ENCODE measurements at regions not wholly inside any gene's neighbourhood (a gene's known extent, or its start where the extent isn't known, plus 50 kb on each side); places are given as distances from the start of the nearest gene placed in this dataset.

DNA sequence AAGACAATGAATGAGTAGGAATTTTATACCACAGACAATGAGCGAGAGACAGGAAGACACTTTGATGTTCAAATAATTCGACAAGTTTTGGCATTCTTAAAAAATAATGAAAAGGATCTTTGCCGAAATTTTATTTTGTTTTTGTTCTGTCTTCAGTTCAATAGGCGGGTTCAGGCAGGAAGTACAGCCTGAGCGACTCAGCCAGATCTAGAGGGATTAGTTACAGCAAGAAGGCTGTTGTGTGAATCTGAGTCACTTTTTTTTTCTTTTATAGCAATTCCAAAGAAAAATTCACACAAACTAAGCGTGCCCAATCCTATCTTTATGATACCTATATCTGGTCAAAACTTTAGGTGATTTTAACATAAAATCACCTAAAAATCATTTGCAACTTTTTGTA lies 505.4 kb upstream of the FAM241A start:
- TF ChIP-seq, protein P1, sequence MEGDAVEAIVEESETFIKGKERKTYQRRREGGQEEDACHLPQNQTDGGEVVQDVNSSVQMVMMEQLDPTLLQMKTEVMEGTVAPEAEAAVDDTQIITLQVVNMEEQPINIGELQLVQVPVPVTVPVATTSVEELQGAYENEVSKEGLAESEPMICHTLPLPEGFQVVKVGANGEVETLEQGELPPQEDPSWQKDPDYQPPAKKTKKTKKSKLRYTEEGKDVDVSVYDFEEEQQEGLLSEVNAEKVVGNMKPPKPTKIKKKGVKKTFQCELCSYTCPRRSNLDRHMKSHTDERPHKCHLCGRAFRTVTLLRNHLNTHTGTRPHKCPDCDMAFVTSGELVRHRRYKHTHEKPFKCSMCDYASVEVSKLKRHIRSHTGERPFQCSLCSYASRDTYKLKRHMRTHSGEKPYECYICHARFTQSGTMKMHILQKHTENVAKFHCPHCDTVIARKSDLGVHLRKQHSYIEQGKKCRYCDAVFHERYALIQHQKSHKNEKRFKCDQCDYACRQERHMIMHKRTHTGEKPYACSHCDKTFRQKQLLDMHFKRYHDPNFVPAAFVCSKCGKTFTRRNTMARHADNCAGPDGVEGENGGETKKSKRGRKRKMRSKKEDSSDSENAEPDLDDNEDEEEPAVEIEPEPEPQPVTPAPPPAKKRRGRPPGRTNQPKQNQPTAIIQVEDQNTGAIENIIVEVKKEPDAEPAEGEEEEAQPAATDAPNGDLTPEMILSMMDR (IDR thresholded peaks at IDR 0.05): no peak
- TF ChIP-seq POLR2A (IDR thresholded peaks at IDR 0.05): no peak
